B cell (primary cell): ENCODE measurements at regions not wholly inside any gene's neighbourhood (a gene's known extent, or its start where the extent isn't known, plus 50 kb on each side); places are given as distances from the start of the nearest gene placed in this dataset.

Experiments
- EZH2 ChIP-seq: IDR thresholded peaks from 2 replicates; pipeline ENCODE4 v1.6.1; 2012; ENCODE audit warnings: borderline replicate concordance, low read depth, mild to moderate bottlenecking, moderate library complexity, low read length; ENCODE audit not compliant: insufficient read depth, poor library complexity, severe bottlenecking
- TF ChIP-seq, protein P1 (sequence below): fragments of 200-600 bp; IDR thresholded peaks from one replicate; pipeline ENCODE4 v1.8.0; 2022; ENCODE audit warnings: antibody characterized with exemption, mild to moderate bottlenecking

DNA sequence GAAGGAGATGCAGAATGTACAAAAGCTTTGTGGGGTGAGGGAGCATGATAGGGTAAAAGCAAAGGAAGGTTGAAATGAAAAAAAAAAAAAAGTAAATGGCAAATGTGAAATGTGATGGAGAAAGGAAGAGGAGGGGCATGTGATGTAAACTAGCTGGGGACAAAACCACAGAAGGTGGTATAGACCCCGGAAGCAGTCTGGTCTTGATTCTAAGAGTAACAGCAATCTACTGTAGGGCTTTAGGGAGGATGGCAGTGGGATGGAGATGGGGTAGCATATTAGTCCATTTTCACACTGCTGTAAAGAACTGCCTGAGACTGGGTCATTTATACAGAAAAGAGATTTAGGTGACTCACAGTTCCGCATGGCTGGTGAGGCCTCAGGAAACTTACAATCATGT is 362.0 kb downstream of the SOCS6 start:
- TF ChIP-seq, protein P1, sequence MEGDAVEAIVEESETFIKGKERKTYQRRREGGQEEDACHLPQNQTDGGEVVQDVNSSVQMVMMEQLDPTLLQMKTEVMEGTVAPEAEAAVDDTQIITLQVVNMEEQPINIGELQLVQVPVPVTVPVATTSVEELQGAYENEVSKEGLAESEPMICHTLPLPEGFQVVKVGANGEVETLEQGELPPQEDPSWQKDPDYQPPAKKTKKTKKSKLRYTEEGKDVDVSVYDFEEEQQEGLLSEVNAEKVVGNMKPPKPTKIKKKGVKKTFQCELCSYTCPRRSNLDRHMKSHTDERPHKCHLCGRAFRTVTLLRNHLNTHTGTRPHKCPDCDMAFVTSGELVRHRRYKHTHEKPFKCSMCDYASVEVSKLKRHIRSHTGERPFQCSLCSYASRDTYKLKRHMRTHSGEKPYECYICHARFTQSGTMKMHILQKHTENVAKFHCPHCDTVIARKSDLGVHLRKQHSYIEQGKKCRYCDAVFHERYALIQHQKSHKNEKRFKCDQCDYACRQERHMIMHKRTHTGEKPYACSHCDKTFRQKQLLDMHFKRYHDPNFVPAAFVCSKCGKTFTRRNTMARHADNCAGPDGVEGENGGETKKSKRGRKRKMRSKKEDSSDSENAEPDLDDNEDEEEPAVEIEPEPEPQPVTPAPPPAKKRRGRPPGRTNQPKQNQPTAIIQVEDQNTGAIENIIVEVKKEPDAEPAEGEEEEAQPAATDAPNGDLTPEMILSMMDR = no peak
- TF ChIP-seq EZH2 = no peak
